ENCODE measurements at regions not wholly inside any gene's neighbourhood (a gene's known extent, or its start where the extent isn't known, plus 50 kb on each side); places are given as distances from the start of the nearest gene placed in this dataset.

GRCh38 chr1:238681021-238681420 is 705.3 kb upstream of the CHRM3 start:
- TF ChIP-seq CTCF (conservative IDR thresholded peaks at IDR 0.05; ENCODE audit: low read length) (no peak), EZH2phosphoT487 (IDR thresholded peaks at IDR 0.05; ENCODE audit: borderline replicate concordance, low read depth, low read length) (no peak)

Measured in OCI-LY7 (cell line).